ENCODE measurements at regions not wholly inside any gene's neighbourhood (a gene's known extent, or its start where the extent isn't known, plus 50 kb on each side); places are given as distances from the start of the nearest gene placed in this dataset.

- ATAC-seq (no peak), DNase-seq (ENCODE audit: low spot score) (no peak)
These were observed 133.0 kb downstream of the CD83 start for GRCh38 chr6:14250573-14250972.

- ATAC-seq (no peak), DNase-seq (ENCODE audit: low spot score) (no peak)
These were observed 134.8 kb downstream of the CD83 start for GRCh38 chr6:14252271-14252850.

GRCh38 chr6:14254505-14254904 lies 136.9 kb downstream of the CD83 start:
- no peak for DNase-seq (ENCODE audit: low spot score)
- ATAC-seq = no peak

- ATAC-seq = no peak
These were observed 138.3 kb downstream of the CD83 start for GRCh38 chr6:14255916-14256315.

GRCh38 chr6:14258117-14258516 lies 140.5 kb downstream of the CD83 start:
- DNase-seq (ENCODE audit: low spot score) (no peak), ATAC-seq (no peak)

More at GRCh38 chr6:14255916-14256315, 138.3 kb downstream of the CD83 start:
- no peak for DNase-seq (ENCODE audit: low spot score)

- ATAC-seq (no peak), DNase-seq (ENCODE audit: low spot score) (no peak)
These were observed 141.4 kb downstream of the CD83 start for GRCh38 chr6:14258695-14259593.

GRCh38 chr6:14259594-14260152 lies 142.1 kb downstream of the CD83 start:
- DNase-seq (ENCODE audit: low spot score) = no peak
- no peak for ATAC-seq

GRCh38 chr6:14260839-14261238 lies 143.3 kb downstream of the CD83 start:
- DNase-seq (ENCODE audit: low spot score) (no peak), ATAC-seq (no peak)

- ATAC-seq (no peak), DNase-seq (ENCODE audit: low spot score) (no peak)
These were observed 146.4 kb downstream of the CD83 start for GRCh38 chr6:14263881-14264424.

- ATAC-seq = no peak
These were observed 147.8 kb downstream of the CD83 start for GRCh38 chr6:14265049-14266021.

GRCh38 chr6:14266266-14266665 lies 148.7 kb downstream of the CD83 start:
- no peak for ATAC-seq

More at GRCh38 chr6:14265049-14266021, 147.8 kb downstream of the CD83 start:
- no peak for DNase-seq (ENCODE audit: low spot score)

GRCh38 chr6:14267885-14268660 lies 150.5 kb downstream of the CD83 start:
- ATAC-seq (no peak), DNase-seq (ENCODE audit: low spot score) (no peak)

More at GRCh38 chr6:14266266-14266665, 148.7 kb downstream of the CD83 start:
- DNase-seq (ENCODE audit: low spot score) = no peak

GRCh38 chr6:14269436-14269835 lies 151.9 kb downstream of the CD83 start:
- ATAC-seq (no peak), DNase-seq (ENCODE audit: low spot score) (no peak)

- ATAC-seq (no peak), DNase-seq (ENCODE audit: low spot score) (no peak)
These were observed 152.7 kb downstream of the CD83 start for GRCh38 chr6:14270142-14270893.

GRCh38 chr6:14270925-14271788 lies 153.6 kb downstream of the CD83 start:
- ATAC-seq (no peak), DNase-seq (ENCODE audit: low spot score) (no peak)

- no peak for ATAC-seq
These were observed 154.5 kb downstream of the CD83 start for GRCh38 chr6:14271789-14272736.

GRCh38 chr6:14272737-14273085 lies 155.1 kb downstream of the CD83 start:
- ATAC-seq (no peak), DNase-seq (ENCODE audit: low spot score) (no peak)

More at GRCh38 chr6:14271789-14272736, 154.5 kb downstream of the CD83 start:
- no peak for DNase-seq (ENCODE audit: low spot score)
